MM.1S (cell line): ENCODE measurements at regions not wholly inside any gene's neighbourhood (a gene's known extent, or its start where the extent isn't known, plus 50 kb on each side); places are given as distances from the start of the nearest gene placed in this dataset.
A peak's percentile ranks its signal among the peaks of the same experiment; 100 is the strongest.
"Not testable (repeated sequence)": the region's sequence is repeated elsewhere in the genome, so short reads cannot be mapped to it uniquely, and the experiment has no call there.

Source experiments
- DNase-seq: peaks from one replicate; pipeline ENCODE4 v3.0.0-alpha.2; 2015
- H2AFZ ChIP-seq: fragments of 300-600 bp; sonication (generic); 2 replicates; pipeline ENCODE4 v1.6.0; 2016; ENCODE audit warnings: antibody characterized with exemption, low read length
- H3F3A ChIP-seq: fragments of 300-600 bp; sonication (generic); 2 replicates; pipeline ENCODE4 v1.6.1; 2016; ENCODE audit warnings: mild to moderate bottlenecking, antibody characterized with exemption, low read length, moderate library complexity, mixed read lengths; ENCODE audit not compliant: insufficient read depth
- H3K27ac ChIP-seq: fragments of 300-600 bp; sonication (generic); 2 replicates; pipeline ENCODE4 v1.5.1; 2016; ENCODE audit warnings: mild to moderate bottlenecking, low read length
- H3K27me3 ChIP-seq: fragments of 300-600 bp; sonication (generic); replicated peaks from 2 replicates; pipeline ENCODE4 v1.6.0; 2016; ENCODE audit warnings: low read length; ENCODE audit not compliant: insufficient read depth
- H3K36me3 ChIP-seq: fragments of 300-600 bp; sonication (generic); replicated peaks from 2 replicates; pipeline ENCODE4 v1.6.1; 2016; ENCODE audit warnings: mild to moderate bottlenecking, low read length, mixed read lengths; ENCODE audit not compliant: insufficient read depth
- H3K4me1 ChIP-seq: fragments of 300-600 bp; sonication (generic); 2 replicates; pipeline ENCODE4 v1.6.1; 2016; ENCODE audit warnings: low read length, mixed read lengths
- H3K4me2 ChIP-seq: fragments of 300-600 bp; sonication (generic); 2 replicates; pipeline ENCODE4 v1.6.0; 2016; ENCODE audit warnings: low read depth, low read length
- H3K4me3 ChIP-seq: fragments of 300-600 bp; sonication (generic); 2 replicates; pipeline ENCODE4 v1.5.1; 2016; ENCODE audit warnings: low read length, mixed read lengths
- H3K79me2 ChIP-seq: fragments of 300-600 bp; sonication (generic); 2 replicates; pipeline ENCODE4 v1.6.1; 2016; ENCODE audit warnings: mixed run types, low read length, mixed read lengths
- H3K9ac ChIP-seq: fragments of 300-600 bp; sonication (generic); 2 replicates; pipeline ENCODE4 v1.6.1; 2016; ENCODE audit warnings: low read length, mixed read lengths
- H3K9me2 ChIP-seq: fragments of 300-600 bp; sonication (generic); replicated peaks from 2 replicates; pipeline ENCODE4 v1.6.1; 2016; ENCODE audit warnings: mild to moderate bottlenecking, low read length, mixed read lengths; ENCODE audit not compliant: insufficient read depth
- H3K9me3 ChIP-seq: fragments of 300-600 bp; sonication (generic); replicated peaks from 2 replicates; pipeline ENCODE4 v1.6.1; 2016; ENCODE audit warnings: mild to moderate bottlenecking, low read length, mixed read lengths; ENCODE audit not compliant: insufficient read depth
- H4K20me1 ChIP-seq: fragments of 300-600 bp; sonication (generic); 2 replicates; pipeline ENCODE4 v1.6.1; 2016; ENCODE audit warnings: mild to moderate bottlenecking, low read length, moderate library complexity, mixed read lengths; ENCODE audit not compliant: insufficient read depth
- EZH2 ChIP-seq: fragments of 300-600 bp; sonication (generic); optimal IDR thresholded peaks from 2 replicates; pipeline ENCODE3; 2017; ENCODE audit warnings: low read depth, mild to moderate bottlenecking, antibody characterized with exemption, low read length, mixed read lengths
- EZH2phosphoT487 ChIP-seq: fragments of 300-600 bp; sonication (generic); IDR thresholded peaks from 2 replicates; pipeline ENCODE4 v1.6.1; 2018; ENCODE audit warnings: antibody characterized with exemption, low read length
- TF ChIP-seq, protein P1 (sequence below): fragments of 300-600 bp; sonication (generic); IDR thresholded peaks from 2 replicates; pipeline ENCODE4 v1.5.1; 2016; ENCODE audit warnings: antibody characterized with exemption, low read length, mixed read lengths

DNA sequence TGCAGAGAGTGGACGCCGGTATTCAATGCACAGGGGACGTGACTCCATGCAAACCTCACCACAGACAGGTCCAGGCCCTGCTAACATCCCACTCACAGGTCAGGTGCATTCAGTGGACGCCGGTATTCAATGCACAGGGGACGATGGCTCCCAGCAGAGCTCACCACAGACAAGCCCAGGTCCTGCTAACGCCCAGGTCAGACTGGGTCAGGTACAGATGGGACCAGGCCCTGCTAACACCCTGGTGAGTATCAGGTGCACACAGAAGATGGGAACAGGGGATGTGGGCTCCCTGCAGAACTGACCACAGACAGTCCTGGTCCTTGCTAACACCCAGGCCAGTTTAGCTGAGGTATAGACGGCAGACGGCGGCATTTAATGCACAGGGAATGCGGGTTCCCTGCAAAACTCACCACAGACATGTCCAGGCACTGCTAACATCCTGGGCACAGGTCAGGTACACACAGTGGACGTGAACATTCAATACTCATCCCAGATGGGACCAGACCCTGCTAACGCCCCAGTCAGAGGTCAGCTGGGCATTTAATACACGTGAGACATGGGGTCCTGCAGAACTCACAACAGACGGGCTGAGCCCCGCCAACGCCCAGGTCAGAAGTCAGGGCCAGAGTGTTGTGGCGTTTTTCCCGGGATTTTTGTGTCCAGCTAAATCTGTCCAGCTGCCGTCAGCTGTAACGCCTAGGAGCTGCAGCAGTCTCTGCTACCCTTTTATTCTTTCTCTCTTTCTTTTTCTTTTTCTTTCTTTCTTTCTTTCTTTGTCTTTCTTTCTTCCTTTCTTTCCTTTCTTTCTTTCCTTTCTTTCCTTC is 99.2 kb downstream of the SHOX start:
- Histone ChIP-seq H3K27ac (no peak overlapping the region), H2AFZ (no peak overlapping the region), H3K27me3 (no peaks in the 10 kb centered on the region), H3K79me2 (no peaks in the 10 kb centered on the region), H4K20me1 (no peaks in the 10 kb centered on the region), H3F3A (no peaks in the 10 kb centered on the region), H3K4me2 (no peak overlapping the region), H3K4me3 (no peak overlapping the region), H3K9me2 (no peaks in the 10 kb centered on the region), H3K36me3 (no peaks in the 10 kb centered on the region), H3K4me1 (no peaks in the 10 kb centered on the region), H3K9me3 (no peaks in the 10 kb centered on the region), H3K9ac (no peak overlapping the region)
- TF ChIP-seq EZH2 (no peak), EZH2phosphoT487 (no peak)
- TF ChIP-seq, protein P1, sequence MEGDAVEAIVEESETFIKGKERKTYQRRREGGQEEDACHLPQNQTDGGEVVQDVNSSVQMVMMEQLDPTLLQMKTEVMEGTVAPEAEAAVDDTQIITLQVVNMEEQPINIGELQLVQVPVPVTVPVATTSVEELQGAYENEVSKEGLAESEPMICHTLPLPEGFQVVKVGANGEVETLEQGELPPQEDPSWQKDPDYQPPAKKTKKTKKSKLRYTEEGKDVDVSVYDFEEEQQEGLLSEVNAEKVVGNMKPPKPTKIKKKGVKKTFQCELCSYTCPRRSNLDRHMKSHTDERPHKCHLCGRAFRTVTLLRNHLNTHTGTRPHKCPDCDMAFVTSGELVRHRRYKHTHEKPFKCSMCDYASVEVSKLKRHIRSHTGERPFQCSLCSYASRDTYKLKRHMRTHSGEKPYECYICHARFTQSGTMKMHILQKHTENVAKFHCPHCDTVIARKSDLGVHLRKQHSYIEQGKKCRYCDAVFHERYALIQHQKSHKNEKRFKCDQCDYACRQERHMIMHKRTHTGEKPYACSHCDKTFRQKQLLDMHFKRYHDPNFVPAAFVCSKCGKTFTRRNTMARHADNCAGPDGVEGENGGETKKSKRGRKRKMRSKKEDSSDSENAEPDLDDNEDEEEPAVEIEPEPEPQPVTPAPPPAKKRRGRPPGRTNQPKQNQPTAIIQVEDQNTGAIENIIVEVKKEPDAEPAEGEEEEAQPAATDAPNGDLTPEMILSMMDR = no peak
- DNase-seq = no peak

DNA sequence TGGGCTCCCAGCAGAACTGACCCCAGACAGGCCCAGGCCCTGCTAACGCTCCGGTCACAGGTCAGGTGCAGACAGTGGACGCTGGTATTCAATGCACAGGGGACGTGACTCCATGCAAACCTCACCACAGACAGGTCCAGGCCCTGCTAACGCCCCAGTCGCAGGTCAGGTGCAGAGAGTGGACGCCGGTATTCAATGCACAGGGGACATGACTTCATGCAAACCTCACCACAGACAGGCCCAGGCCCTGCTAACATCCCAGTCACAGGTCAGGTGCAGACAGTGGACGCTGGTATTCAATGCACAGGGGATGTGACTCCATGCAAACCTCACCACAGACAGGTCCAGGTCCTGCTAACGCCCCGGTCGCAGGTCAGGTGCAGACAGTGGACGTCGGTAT is 98.5 kb downstream of the SHOX start:
- not testable (repeated sequence) for H3K36me3 ChIP-seq, H3F3A ChIP-seq, H2AFZ ChIP-seq

DNA sequence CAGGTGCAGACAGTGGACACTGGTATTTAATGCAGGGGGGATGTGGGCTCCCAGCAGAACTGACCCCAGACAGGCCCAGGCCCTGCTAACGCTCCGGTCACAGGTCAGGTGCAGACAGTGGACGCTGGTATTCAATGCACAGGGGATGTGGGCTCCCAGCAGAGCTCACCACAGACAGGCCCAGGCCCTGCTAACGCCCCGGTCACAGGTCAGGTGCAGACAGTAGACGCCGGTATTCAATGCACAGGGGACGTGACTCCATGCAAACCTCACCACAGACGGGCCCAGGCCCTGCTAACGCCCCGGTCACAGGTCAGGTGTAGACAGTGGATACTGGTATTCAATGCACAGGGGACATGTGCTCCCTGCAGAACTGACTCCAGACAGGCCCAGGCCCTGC is 98.0 kb downstream of the SHOX start:
- not testable (repeated sequence) for H3K36me3 ChIP-seq, H4K20me1 ChIP-seq, H3K27ac ChIP-seq, H3K79me2 ChIP-seq, H3K9me3 ChIP-seq, H3K27me3 ChIP-seq, H3K9me2 ChIP-seq, H3K4me1 ChIP-seq, H3K9ac ChIP-seq, H3K4me2 ChIP-seq, H2AFZ ChIP-seq, DNase-seq, H3F3A ChIP-seq, H3K4me3 ChIP-seq

More for the DNA sequence above, 98.5 kb downstream of the SHOX start:
- not testable (repeated sequence) for H4K20me1 ChIP-seq, H3K27ac ChIP-seq, H3K79me2 ChIP-seq, H3K4me3 ChIP-seq, H3K4me2 ChIP-seq, H3K27me3 ChIP-seq, DNase-seq, H3K4me1 ChIP-seq, H3K9me2 ChIP-seq, H3K9me3 ChIP-seq, H3K9ac ChIP-seq

GRCh38 chrX:727738-728621 is 97.4 kb downstream of the SHOX start:
- no peaks in the 10 kb centered on the region for H3K79me2 ChIP-seq
- no peak overlapping the region for H3K4me2 ChIP-seq
- no peaks in the 10 kb centered on the region for H3K36me3 ChIP-seq
- H3K9me3 ChIP-seq = no peaks in the 10 kb centered on the region
- no peak overlapping the region for H3K27ac ChIP-seq
- no peaks in the 10 kb centered on the region for H3K4me1 ChIP-seq
- no peaks in the 10 kb centered on the region for H3K27me3 ChIP-seq
- no peak overlapping the region for H2AFZ ChIP-seq
- H4K20me1 ChIP-seq = no peaks in the 10 kb centered on the region
- DNase-seq = no peak
- H3F3A ChIP-seq = no peaks in the 10 kb centered on the region
- TF ChIP-seq, protein P1 = peak; percentile 25; the same call in 1 of the 2 replicates
- TF ChIP-seq EZH2 = no peak
- H3K9ac ChIP-seq = no peak overlapping the region
- no peak overlapping the region for H3K4me3 ChIP-seq
- H3K9me2 ChIP-seq = no peaks in the 10 kb centered on the region
